DND-41 (cell line): ENCODE measurements at regions not wholly inside any gene's neighbourhood (a gene's known extent, or its start where the extent isn't known, plus 50 kb on each side); places are given as distances from the start of the nearest gene placed in this dataset.

Experiments
- ATAC-seq: fragments of 200-7000 bp; cut with Tn5 transposase; 3 replicates; pipeline ENCODE4 v1.9.1; 2021; ENCODE audit warnings: low read depth; ENCODE audit not compliant: insufficient read depth
- DNase-seq: peaks from one replicate; pipeline ENCODE4 v3.0.0-alpha.2; 2020
- H2AFZ ChIP-seq: 2 replicates; pipeline ENCODE4 v1.6.0; 2012; ENCODE audit warnings: low read depth, low read length
- H3K27ac ChIP-seq: 2 replicates; pipeline ENCODE4 v1.5.1; 2012; ENCODE audit warnings: low read length, inconsistent platforms
- H3K27me3 ChIP-seq: fragments of 200-600 bp; sonication (generic); 2 replicates; pipeline ENCODE4 v1.6.0; 2012; ENCODE audit warnings: low read length, mild to moderate bottlenecking, inconsistent platforms; ENCODE audit not compliant: insufficient read depth, poor library complexity
- H3K36me3 ChIP-seq: 2 replicates; pipeline ENCODE4 v1.5.1; 2012; ENCODE audit warnings: low read length, inconsistent platforms; ENCODE audit not compliant: insufficient read depth
- H3K4me1 ChIP-seq: 2 replicates; pipeline ENCODE4 v1.5.1; 2012; ENCODE audit warnings: mild to moderate bottlenecking, low read length; ENCODE audit not compliant: insufficient read depth
- H3K4me2 ChIP-seq: 2 replicates; pipeline ENCODE4 v1.6.0; 2012; ENCODE audit warnings: mild to moderate bottlenecking, moderate library complexity, low read length, inconsistent platforms; ENCODE audit not compliant: insufficient read depth
- H3K4me3 ChIP-seq, 2 experiments: fragments of 200-600 bp in 1 of 2; shearing (Covaris generic) in 1 of 2; 2 replicates each; pipeline ENCODE4 v1.5.1; 2012 to 2016; ENCODE audit warnings: inconsistent platforms in 2 of 2, low read length in 2 of 2, mild to moderate bottlenecking in 2 of 2, low read depth in 1 of 2, moderate library complexity in 1 of 2
- H3K79me2 ChIP-seq: 2 replicates; pipeline ENCODE4 v1.6.0; 2012; ENCODE audit warnings: low read length, inconsistent platforms; ENCODE audit not compliant: insufficient read depth
- H3K9ac ChIP-seq: 2 replicates; pipeline ENCODE4 v1.6.0; 2012; ENCODE audit warnings: low read depth, mild to moderate bottlenecking, inconsistent platforms, low read length, moderate library complexity
- H3K9me3 ChIP-seq: 2 replicates; pipeline ENCODE4 v1.5.1; 2012; ENCODE audit warnings: low read length, moderate library complexity, mild to moderate bottlenecking, inconsistent platforms; ENCODE audit not compliant: insufficient read depth, severe bottlenecking
- H4K20me1 ChIP-seq: 2 replicates; pipeline ENCODE4 v1.6.0; 2012; ENCODE audit warnings: low read length; ENCODE audit not compliant: insufficient read depth
- EZH2 ChIP-seq: IDR thresholded peaks from 3 replicates; pipeline ENCODE4 v1.6.1; 2012; ENCODE audit warnings: borderline replicate concordance, low read depth, mild to moderate bottlenecking, moderate library complexity, low read length, inconsistent platforms; ENCODE audit not compliant: severe bottlenecking
- TF ChIP-seq, protein P1 (sequence below): IDR thresholded peaks from 2 replicates; pipeline ENCODE4 v1.5.1; 2012; ENCODE audit warnings: borderline replicate concordance, low read length, moderate library complexity, mild to moderate bottlenecking; ENCODE audit not compliant: poor library complexity, severe bottlenecking; ENCODE audit errors: extremely low read depth

- Histone ChIP-seq H3K4me1 (peaks cover 13% of the 10 kb centered on the region), H3K4me3 (no peak overlapping the region), H3K27me3 (peaks cover 6% of the 10 kb centered on the region), H3K79me2 (no peaks in the 10 kb centered on the region), H3K4me2 (no peak overlapping the region), H4K20me1 (no peaks in the 10 kb centered on the region), H3K27ac (no peak overlapping the region), H3K36me3 (no peaks in the 10 kb centered on the region), H3K9ac (no peak overlapping the region), H3K9me3 (no peaks in the 10 kb centered on the region), H2AFZ (no peak overlapping the region)
- no peak for ATAC-seq
- TF ChIP-seq, protein P1, sequence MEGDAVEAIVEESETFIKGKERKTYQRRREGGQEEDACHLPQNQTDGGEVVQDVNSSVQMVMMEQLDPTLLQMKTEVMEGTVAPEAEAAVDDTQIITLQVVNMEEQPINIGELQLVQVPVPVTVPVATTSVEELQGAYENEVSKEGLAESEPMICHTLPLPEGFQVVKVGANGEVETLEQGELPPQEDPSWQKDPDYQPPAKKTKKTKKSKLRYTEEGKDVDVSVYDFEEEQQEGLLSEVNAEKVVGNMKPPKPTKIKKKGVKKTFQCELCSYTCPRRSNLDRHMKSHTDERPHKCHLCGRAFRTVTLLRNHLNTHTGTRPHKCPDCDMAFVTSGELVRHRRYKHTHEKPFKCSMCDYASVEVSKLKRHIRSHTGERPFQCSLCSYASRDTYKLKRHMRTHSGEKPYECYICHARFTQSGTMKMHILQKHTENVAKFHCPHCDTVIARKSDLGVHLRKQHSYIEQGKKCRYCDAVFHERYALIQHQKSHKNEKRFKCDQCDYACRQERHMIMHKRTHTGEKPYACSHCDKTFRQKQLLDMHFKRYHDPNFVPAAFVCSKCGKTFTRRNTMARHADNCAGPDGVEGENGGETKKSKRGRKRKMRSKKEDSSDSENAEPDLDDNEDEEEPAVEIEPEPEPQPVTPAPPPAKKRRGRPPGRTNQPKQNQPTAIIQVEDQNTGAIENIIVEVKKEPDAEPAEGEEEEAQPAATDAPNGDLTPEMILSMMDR, result no peak
- TF ChIP-seq EZH2, result no peak
- DNase-seq, result no peak
Measured at GRCh38 chr2:129587426-129588064, 391.9 kb upstream of the RAB6C start.

DNA sequence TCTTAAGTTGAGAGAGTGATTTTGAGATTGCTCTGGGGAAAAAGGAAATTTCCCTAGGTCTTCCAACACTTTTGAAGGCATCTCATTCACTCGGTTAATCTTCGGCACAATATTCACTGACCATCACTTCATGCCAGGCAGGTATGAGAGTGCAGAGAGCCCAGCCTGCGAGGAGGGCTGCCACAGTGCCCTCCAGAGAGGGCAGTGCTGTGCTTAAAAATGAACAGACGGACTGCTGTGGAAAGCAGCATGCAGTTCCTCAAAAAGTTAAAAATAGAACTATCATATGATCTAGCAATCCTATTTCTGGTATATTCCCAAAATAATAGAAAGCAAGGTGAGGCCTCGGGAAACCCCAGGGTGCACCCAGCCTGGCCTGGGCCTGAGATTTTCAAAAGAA lies 374.9 kb upstream of the RAB6C start:
- Histone ChIP-seq H2AFZ (no peak overlapping the region), H3K4me2 (no peak overlapping the region), H4K20me1 (no peaks in the 10 kb centered on the region), H3K79me2 (no peaks in the 10 kb centered on the region), H3K4me1 (no peaks in the 10 kb centered on the region), H3K4me3 (no peak overlapping the region), H3K27me3 (no peaks in the 10 kb centered on the region), H3K36me3 (no peaks in the 10 kb centered on the region), H3K9ac (no peak overlapping the region), H3K9me3 (no peaks in the 10 kb centered on the region), H3K27ac (no peak overlapping the region)
- no peak for ATAC-seq
- no peak for TF ChIP-seq EZH2
- TF ChIP-seq, protein P1, result no peak
- DNase-seq, result no peak

DNA sequence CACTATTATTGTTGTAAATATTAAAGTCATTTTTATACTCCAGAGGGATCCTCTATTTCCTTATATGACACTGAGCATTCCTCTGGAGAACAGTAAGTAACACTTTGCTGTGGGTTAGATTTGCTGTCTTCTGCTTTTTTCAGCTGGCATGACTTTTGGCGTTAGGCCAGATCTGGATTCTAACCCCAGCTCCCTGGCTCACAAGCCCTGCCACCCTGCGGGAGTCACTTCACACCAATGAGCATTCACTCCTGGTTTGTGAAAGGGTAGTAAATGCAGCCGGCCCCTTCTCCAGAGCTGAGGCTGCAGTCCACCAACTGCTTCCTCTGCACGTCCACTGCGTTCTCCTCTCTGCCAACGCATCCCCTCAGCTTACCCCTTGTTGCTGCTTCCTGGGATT lies 373.8 kb upstream of the RAB6C start:
- H3K79me2 ChIP-seq, result no peaks in the 10 kb centered on the region
- H3K4me3 ChIP-seq, result no peak overlapping the region
- H3K27ac ChIP-seq, result no peak overlapping the region
- ATAC-seq, result no peak
- no peak overlapping the region for H3K4me2 ChIP-seq
- H3K27me3 ChIP-seq, result no peaks in the 10 kb centered on the region
- H4K20me1 ChIP-seq, result no peaks in the 10 kb centered on the region
- H3K9ac ChIP-seq, result no peak overlapping the region
- H3K36me3 ChIP-seq, result no peaks in the 10 kb centered on the region
- H3K4me1 ChIP-seq, result no peaks in the 10 kb centered on the region
- H3K9me3 ChIP-seq, result no peaks in the 10 kb centered on the region
- no peak for DNase-seq
- TF ChIP-seq, protein P1, result no peak
- no peak for TF ChIP-seq EZH2
- no peak overlapping the region for H2AFZ ChIP-seq
